HEK293T (cell line): ENCODE measurements at regions not wholly inside any gene's neighbourhood (a gene's known extent, or its start where the extent isn't known, plus 50 kb on each side); places are given as distances from the start of the nearest gene placed in this dataset.

Experiments
- BHLHE40 ChIP-seq: fragments of 450-650 bp; IDR thresholded peaks from 2 replicates; pipeline ENCODE4 v1.6.1; 2016; ENCODE audit warnings: mild to moderate bottlenecking, moderate library complexity, borderline replicate concordance
- CTBP1 ChIP-seq: fragments of 450-650 bp; IDR thresholded peaks from 2 replicates; pipeline ENCODE4 v1.6.1; 2016; ENCODE audit warnings: borderline replicate concordance
- FOXA1 ChIP-seq: fragments of 450-650 bp; IDR thresholded peaks from 2 replicates; pipeline ENCODE4 v1.6.1; 2016; ENCODE audit warnings: mild to moderate bottlenecking
- FOXK2 ChIP-seq: fragments of 450-650 bp; IDR thresholded peaks from 2 replicates; pipeline ENCODE4 v1.6.1; 2016; ENCODE audit warnings: mild to moderate bottlenecking
- FOXM1 ChIP-seq: fragments of 450-650 bp; IDR thresholded peaks from 2 replicates; pipeline ENCODE4 v1.6.1; 2017; ENCODE audit warnings: mild to moderate bottlenecking, borderline replicate concordance
- HDGF ChIP-seq: fragments of 450-650 bp; IDR thresholded peaks from 2 replicates; pipeline ENCODE4 v1.6.1; 2017; ENCODE audit warnings: antibody characterized with exemption, borderline replicate concordance
- L3MBTL2 ChIP-seq: fragments of 450-650 bp; conservative IDR thresholded peaks from 2 replicates; pipeline ENCODE4 v1.6.1; 2016; ENCODE audit warnings: mild to moderate bottlenecking
- LEF1 ChIP-seq: fragments of 450-650 bp; IDR thresholded peaks from 2 replicates; pipeline ENCODE4 v1.6.1; 2017; ENCODE audit warnings: mild to moderate bottlenecking, borderline replicate concordance
- NFRKB ChIP-seq: fragments of 450-650 bp; IDR thresholded peaks from 2 replicates; pipeline ENCODE4 v1.6.1; 2016; ENCODE audit warnings: mild to moderate bottlenecking, moderate library complexity
- SP1 ChIP-seq: fragments of 450-650 bp; IDR thresholded peaks from 2 replicates; pipeline ENCODE4 v1.6.1; 2017
- SUZ12 ChIP-seq: fragments of 450-650 bp; IDR thresholded peaks from 2 replicates; pipeline ENCODE4 v1.6.1; 2016; ENCODE audit warnings: mild to moderate bottlenecking
- TARDBP ChIP-seq: fragments of 450-650 bp; IDR thresholded peaks from 2 replicates; pipeline ENCODE4 v1.6.1; 2016
- ZNF384 ChIP-seq: fragments of 450-650 bp; IDR thresholded peaks from 2 replicates; pipeline ENCODE4 v1.6.1; 2016

GRCh38 chr1:222923506-222923905 lies 108.7 kb downstream of the DISP1 start:
- TF ChIP-seq NFRKB = no peak
- no peak for TF ChIP-seq SUZ12
- no peak for TF ChIP-seq FOXM1
- no peak for TF ChIP-seq SP1
- no peak for TF ChIP-seq BHLHE40
- TF ChIP-seq HDGF = no peak
- no peak for TF ChIP-seq L3MBTL2
- no peak for TF ChIP-seq FOXK2
- TF ChIP-seq FOXA1 = no peak
- no peak for TF ChIP-seq ZNF384
- TF ChIP-seq CTBP1 = no peak
- TF ChIP-seq TARDBP = no peak
- TF ChIP-seq LEF1 = no peak
